ENCODE measurements at regions not wholly inside any gene's neighbourhood (a gene's known extent, or its start where the extent isn't known, plus 50 kb on each side); places are given as distances from the start of the nearest gene placed in this dataset.

DNA sequence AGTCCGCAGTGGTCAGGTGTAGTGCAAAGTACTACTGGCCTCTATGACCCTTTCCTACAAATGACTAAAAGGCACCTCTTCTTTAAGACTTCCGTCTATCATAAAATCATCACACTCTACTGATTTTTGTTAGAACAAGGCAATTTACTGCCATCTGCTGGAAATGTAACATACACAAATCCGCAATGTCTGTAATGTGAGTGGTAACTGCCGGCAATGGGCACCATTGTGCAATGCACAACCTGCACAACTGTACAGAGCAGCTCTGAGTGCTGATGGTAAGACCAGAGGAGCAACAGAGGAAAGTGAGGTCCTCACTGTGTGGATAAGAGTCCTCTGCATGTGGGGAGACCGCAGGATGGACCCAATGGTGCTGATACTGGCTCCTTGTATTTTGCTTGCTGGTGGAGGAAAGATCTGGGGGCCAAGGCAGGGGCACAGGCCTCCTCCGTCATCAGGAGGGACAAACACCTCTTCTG is 103.7 kb downstream of the ATPSCKMT start:
- Histone ChIP-seq H3K4me3 (no peak overlapping the region), H3K4me1 (no peaks in the 10 kb centered on the region), H3K9me3 (no peaks in the 10 kb centered on the region), H3K36me3 (no peaks in the 10 kb centered on the region), H3K27ac (no peak overlapping the region), H3K27me3 (no peaks in the 10 kb centered on the region)
- intact Hi-C loops (cut with DNase I; ENCODE audit: low total_unique reads): no loop called here
- TF ChIP-seq POLR2AphosphoS5 (IDR thresholded peaks at IDR 0.05): no peak
- no peak for TF ChIP-seq POLR2A (IDR thresholded peaks at IDR 0.05)
- TF ChIP-seq, protein P1, sequence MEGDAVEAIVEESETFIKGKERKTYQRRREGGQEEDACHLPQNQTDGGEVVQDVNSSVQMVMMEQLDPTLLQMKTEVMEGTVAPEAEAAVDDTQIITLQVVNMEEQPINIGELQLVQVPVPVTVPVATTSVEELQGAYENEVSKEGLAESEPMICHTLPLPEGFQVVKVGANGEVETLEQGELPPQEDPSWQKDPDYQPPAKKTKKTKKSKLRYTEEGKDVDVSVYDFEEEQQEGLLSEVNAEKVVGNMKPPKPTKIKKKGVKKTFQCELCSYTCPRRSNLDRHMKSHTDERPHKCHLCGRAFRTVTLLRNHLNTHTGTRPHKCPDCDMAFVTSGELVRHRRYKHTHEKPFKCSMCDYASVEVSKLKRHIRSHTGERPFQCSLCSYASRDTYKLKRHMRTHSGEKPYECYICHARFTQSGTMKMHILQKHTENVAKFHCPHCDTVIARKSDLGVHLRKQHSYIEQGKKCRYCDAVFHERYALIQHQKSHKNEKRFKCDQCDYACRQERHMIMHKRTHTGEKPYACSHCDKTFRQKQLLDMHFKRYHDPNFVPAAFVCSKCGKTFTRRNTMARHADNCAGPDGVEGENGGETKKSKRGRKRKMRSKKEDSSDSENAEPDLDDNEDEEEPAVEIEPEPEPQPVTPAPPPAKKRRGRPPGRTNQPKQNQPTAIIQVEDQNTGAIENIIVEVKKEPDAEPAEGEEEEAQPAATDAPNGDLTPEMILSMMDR (IDR thresholded peaks at IDR 0.05): no peak
- no peak for DNase-seq (ENCODE audit: low spot score in 2 of 2)

DNA sequence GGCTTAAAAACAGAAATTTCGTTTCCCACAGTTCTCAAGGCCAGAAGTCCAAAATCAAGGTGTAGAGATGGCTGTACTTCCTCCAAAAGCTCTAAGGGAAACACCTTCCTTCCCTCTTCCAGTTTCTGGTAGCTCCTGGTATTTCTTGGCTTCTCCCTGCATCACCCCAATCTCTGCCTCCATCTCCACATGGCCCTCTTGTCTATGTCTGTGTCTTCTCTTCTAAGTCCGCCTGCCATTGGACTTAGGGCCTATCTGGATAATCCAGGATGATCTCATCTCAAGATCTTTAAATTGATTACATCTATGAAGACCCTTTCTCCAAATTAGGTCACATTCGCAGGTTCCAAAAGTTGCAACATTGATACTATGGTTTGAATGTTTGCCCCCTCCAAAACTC is 105.6 kb downstream of the ATPSCKMT start:
- Histone ChIP-seq H3K27me3 (no peaks in the 10 kb centered on the region), H3K4me1 (no peaks in the 10 kb centered on the region), H3K4me3 (no peak overlapping the region), H3K9me3 (no peaks in the 10 kb centered on the region), H3K36me3 (no peaks in the 10 kb centered on the region), H3K27ac (no peak overlapping the region)
- no peak for TF ChIP-seq POLR2AphosphoS5 (IDR thresholded peaks at IDR 0.05)
- TF ChIP-seq, protein P1 (IDR thresholded peaks at IDR 0.05): no peak
- intact Hi-C loops (cut with DNase I; ENCODE audit: low total_unique reads): no loop called here
- no peak for DNase-seq (ENCODE audit: low spot score in 2 of 2)

DNA sequence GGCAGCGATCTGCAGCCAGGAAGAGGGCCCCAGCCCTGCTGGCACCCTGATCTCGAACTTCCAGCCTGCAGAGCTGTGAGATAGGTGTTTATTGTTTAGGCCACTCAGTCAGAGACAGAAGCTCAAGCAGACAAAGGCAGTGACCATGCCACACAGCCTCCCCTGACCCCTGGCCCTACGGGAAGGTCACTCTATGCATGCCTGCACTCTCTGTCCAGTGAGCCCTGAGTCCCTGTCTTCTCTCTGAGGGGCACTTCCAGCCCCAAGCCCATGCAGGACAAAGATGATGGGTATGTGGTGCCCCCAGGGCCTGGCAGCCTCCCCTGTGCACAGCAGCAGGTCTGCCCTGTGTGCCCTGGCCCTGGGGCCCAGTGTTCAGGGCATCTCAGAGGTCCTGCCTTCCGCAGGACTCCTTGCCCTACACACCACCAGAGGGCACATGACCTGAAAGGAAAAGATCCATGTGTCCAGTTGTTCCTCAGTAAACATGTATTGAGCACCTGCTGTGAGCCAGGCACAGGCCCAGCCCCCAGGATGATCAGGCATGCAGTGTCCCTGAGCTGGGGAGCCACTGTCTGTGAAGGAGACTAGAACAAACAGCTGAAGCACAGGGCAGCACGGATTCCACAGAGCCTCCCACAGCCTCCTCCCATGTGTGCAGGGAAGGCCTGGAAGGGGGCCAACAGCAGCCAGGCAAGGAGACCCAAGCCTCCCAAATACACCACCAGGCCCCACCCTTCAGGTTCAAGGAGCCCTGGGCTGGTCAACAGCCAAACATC is 109.3 kb downstream of the ATPSCKMT start:
- Histone ChIP-seq H3K4me1 (no peaks in the 10 kb centered on the region), H3K27me3 (no peaks in the 10 kb centered on the region), H3K9me3 (no peaks in the 10 kb centered on the region), H3K27ac (no peak overlapping the region), H3K4me3 (no peak overlapping the region), H3K36me3 (no peaks in the 10 kb centered on the region)
- intact Hi-C loops (cut with DNase I; ENCODE audit: low total_unique reads): no loop called here
- DNase-seq (ENCODE audit: low spot score in 2 of 2): no peak
- TF ChIP-seq, protein P1 (IDR thresholded peaks at IDR 0.05): no peak
- TF ChIP-seq POLR2AphosphoS5 (IDR thresholded peaks at IDR 0.05) (no peak), POLR2A (IDR thresholded peaks at IDR 0.05) (no peak)

DNA sequence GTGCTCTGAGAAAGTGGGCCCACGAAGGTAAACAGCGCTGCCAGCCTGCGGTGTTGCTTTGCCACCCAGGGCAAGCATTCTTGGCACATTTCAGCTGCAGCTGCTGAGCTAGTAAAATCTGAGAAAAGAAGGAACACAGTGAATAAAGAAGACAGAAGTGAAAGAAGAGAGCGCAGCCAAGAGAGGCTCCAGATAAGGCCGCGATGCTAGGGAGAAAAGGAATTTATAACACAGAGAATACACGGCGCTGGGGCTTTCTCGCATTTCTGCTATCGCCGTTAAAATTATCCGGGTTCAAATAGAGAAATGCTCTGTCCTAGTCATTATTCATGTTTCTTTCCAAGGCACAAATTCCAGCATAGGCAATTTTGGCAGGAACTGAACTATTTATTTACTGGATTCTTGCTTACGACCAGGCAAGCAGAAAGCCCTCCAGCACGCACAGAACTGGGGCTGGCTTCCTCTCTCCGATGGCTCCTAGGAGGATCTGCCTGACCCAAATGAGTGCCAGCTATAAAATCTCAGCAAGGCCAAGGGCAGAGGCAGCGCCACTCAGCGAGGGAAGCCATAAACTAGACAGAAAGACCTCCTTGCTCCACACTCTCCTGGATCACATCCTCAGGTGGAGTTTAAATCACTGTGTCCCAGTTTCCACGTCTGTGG is 111.2 kb downstream of the ATPSCKMT start:
- Histone ChIP-seq H3K4me1 (no peaks in the 10 kb centered on the region), H3K27me3 (no peaks in the 10 kb centered on the region), H3K9me3 (no peaks in the 10 kb centered on the region), H3K27ac (no peak overlapping the region), H3K36me3 (no peaks in the 10 kb centered on the region), H3K4me3 (no peak overlapping the region)
- TF ChIP-seq, protein P1 (IDR thresholded peaks at IDR 0.05): no peak
- TF ChIP-seq POLR2A (IDR thresholded peaks at IDR 0.05) (no peak), POLR2AphosphoS5 (IDR thresholded peaks at IDR 0.05) (no peak)
- DNase-seq (ENCODE audit: low spot score in 2 of 2): no peak
- intact Hi-C loops (cut with DNase I; ENCODE audit: low total_unique reads): no loop called here

DNA sequence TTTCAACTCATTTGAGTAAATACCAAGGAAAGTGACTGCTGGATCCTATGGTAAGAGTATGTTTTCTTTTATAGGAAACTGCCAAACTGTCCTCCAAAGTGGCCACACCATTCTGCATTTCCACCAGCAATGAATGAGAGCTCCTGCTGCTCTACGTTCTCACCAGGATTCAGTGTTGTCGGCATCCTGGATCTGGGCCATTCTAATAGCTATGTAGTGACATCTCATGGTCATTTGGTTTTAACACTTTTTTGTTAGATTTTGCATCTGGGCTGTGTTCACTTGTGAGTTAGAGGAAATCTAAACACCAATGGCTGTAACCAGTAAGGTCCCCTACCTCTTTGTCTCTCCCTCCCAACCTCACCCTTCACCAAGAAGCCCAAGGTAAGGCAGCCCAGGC is 115.9 kb downstream of the ATPSCKMT start:
- TF ChIP-seq POLR2AphosphoS5 (IDR thresholded peaks at IDR 0.05) (no peak), POLR2A (IDR thresholded peaks at IDR 0.05) (no peak)
- TF ChIP-seq, protein P1 (IDR thresholded peaks at IDR 0.05): no peak
- no peaks in the 10 kb centered on the region for H3K27me3 ChIP-seq

More for the DNA sequence above, 115.9 kb downstream of the ATPSCKMT start:
- Histone ChIP-seq H3K9me3 (no peaks in the 10 kb centered on the region), H3K36me3 (no peaks in the 10 kb centered on the region), H3K4me3 (no peak overlapping the region), H3K27ac (no peak overlapping the region), H3K4me1 (no peaks in the 10 kb centered on the region)
- DNase-seq (ENCODE audit: low spot score in 2 of 2): no peak
- intact Hi-C loops (cut with DNase I; ENCODE audit: low total_unique reads): no loop called here
